Activated naive CD8-positive, alpha-beta T cell (primary cell): ENCODE measurements at regions not wholly inside any gene's neighbourhood (a gene's known extent, or its start where the extent isn't known, plus 50 kb on each side); places are given as distances from the start of the nearest gene placed in this dataset.

ENCODE experiments used
- H3K27ac Mint-ChIP-seq: one replicate; pipeline ENCODE4 v1.8.0; 2021; ENCODE audit warnings: mixed read lengths
- H3K27me3 Mint-ChIP-seq: one replicate; pipeline ENCODE4 v1.8.0; 2021; ENCODE audit warnings: mixed read lengths
- H3K36me3 Mint-ChIP-seq: one replicate; pipeline ENCODE4 v1.8.0; 2021; ENCODE audit warnings: mixed read lengths
- H3K4me1 Mint-ChIP-seq: one replicate; pipeline ENCODE4 v1.8.0; 2021; ENCODE audit warnings: low read depth, mixed read lengths
- H3K4me3 Mint-ChIP-seq: one replicate; pipeline ENCODE4 v1.8.0; 2021; ENCODE audit warnings: mild to moderate bottlenecking, mixed read lengths
- H3K9me3 Mint-ChIP-seq: one replicate; pipeline ENCODE4 v1.8.0; 2021; ENCODE audit warnings: low read depth, mixed read lengths

DNA sequence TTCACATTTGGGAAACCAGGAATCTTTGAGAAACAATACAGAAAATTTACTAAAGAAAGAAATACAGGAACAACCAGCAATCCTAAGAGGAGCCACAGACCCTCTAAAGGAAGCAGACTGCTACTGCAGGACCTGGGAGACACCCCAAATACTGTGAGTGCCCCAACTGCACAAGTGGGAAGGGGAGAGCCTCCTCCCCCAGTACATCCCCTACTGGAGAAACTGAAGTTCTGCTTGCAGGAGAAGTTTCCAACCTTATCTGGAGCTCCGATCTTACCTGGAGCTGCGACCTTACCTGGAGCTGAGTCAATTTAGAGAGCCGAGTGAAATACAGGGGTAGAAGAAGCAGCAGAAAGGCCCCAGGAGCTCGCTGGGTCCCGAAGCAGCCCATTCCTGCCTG lies 236.4 kb upstream of the SPRY2 start:
- H3K9me3 Mint-ChIP-seq: peaks cover 7% of the 10 kb centered on the region
- no peaks in the 10 kb centered on the region for H3K27me3 Mint-ChIP-seq
- H3K36me3 Mint-ChIP-seq: no peaks in the 10 kb centered on the region
- no peaks in the 10 kb centered on the region for H3K4me1 Mint-ChIP-seq
- H3K4me3 Mint-ChIP-seq: no peak overlapping the region
- no peak overlapping the region for H3K27ac Mint-ChIP-seq

DNA sequence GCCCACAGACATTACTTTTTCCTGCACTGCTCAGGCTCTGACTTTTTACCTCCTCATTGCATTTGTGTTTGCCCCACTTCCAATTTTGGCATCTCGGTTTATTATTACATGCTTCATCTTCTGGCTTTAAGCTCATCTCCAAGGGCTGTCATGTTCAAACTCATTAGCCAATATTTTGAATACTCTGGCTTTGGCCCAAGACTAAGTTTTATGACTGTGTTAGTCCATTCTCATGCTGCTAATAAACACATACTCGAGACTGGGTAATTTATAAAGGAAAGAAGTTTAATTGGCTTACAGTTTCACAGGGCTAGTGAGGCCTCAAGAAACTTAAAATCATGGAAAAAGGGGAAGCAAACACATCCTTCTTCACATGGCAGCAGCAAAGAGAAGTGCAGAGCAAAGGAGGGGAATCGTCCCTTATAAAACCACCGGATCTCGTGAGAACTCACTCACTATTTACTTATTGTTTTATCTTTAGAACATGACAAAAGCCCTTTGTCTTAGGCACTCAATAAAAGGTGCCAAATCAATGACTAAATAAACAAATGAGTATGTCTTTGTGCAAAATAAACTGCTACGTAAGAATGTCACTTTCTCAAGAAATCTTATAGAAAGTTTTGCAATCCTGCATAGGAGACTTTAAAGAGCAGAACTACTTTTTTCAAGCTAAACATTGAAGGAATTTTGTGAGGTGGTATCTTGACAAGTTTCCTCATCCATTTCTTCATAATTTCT lies 233.4 kb upstream of the SPRY2 start:
- no peaks in the 10 kb centered on the region for H3K36me3 Mint-ChIP-seq
- no peak overlapping the region for H3K27ac Mint-ChIP-seq
- no peaks in the 10 kb centered on the region for H3K4me1 Mint-ChIP-seq
- H3K27me3 Mint-ChIP-seq: no peaks in the 10 kb centered on the region
- H3K9me3 Mint-ChIP-seq: peaks cover 7% of the 10 kb centered on the region
- H3K4me3 Mint-ChIP-seq: no peak overlapping the region

DNA sequence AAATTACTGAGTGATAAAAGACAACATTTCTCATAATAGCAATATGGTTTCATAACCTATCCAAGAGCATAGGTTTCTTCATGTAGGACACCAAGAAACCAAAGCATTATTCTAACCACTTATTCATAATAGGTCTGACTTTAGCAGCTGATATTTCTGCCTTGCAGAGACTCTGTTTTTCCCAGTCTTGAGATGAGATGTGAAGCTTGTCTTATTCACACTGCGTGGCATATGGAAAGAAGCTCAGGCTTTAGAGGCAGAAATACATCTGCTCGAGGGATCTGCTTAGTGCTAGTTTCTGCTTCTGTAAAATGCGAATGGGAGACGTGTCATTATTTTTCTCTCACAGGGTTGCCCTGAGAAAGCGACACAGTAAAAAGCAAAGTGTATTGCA lies 232.0 kb upstream of the SPRY2 start:
- Mint-ChIP-seq H3K27ac (no peak overlapping the region), H3K27me3 (no peaks in the 10 kb centered on the region), H3K4me1 (no peaks in the 10 kb centered on the region), H3K36me3 (no peaks in the 10 kb centered on the region), H3K4me3 (no peak overlapping the region), H3K9me3 (peaks cover 6% of the 10 kb centered on the region)

DNA sequence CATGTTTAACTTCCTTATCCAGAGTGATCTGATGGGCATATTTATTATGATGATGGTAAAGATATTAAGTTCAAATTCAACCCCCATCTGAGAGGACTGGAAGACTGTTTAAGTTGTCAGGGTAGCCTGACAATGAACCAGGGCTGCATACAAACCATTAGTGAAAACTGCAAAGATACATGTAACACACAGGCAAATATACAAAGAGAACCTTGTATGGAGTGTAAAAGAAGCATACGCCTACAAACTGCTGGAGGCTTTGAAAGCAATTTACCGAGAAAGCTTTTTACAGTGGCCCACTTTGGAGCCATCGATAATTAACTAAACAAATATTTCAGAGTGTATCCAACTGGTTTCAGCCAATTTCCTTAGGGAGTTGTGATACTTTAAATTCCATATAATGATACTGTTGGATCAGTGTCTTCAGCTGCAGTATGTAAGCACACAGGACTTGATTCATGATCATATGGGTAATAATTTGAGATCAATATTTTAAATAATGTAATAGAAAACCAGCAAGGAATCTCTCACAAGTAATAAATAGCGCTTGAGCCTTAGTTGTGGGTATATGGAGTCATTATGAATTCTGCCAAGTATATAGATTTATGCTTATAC lies 231.5 kb upstream of the SPRY2 start:
- no peaks in the 10 kb centered on the region for H3K4me1 Mint-ChIP-seq
- no peaks in the 10 kb centered on the region for H3K27me3 Mint-ChIP-seq
- H3K27ac Mint-ChIP-seq: no peak overlapping the region

DNA sequence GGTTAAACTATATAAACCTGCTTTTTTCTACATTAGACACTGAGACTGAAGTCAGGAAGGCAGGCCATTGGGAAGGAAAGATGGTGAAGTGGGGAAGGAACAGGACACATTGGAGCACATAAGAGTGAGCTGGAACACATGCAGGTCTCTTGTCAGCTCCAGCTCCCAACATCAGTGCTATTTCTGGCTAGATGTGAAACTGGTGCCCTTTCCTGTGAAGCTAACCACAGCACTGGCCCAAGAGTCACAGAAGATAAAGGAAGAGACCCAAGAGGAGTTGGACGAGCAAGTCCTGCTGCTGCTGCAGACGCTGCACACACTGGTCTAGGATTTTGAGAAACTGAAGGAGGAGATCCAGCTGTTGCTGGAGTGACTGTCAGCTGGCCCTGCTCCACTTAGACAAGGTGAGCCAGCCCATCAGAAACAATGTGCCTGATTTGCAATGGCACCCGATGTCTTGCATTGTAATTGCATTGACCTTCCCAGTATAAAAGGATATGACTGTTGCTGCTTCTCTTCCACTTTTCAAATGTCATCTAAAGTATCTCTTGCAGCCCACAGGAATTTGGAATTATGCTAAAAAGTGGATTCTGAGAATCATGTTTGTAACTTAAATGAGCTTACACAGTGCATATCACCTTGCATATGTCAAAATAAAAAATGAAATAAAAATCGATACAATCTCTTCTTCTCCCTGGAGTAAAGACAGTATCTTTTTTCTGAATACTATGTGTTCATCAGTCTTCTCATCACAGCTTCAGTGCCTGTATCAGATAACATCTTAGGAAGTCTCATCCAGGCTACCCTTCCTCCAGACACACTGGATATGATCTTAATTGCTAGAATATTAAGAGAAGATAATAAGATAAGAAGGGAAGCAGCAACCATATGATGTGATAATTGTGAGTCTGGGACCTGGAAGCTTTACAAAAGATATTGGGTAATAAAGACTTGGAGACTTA lies 230.7 kb upstream of the SPRY2 start:
- Mint-ChIP-seq H3K27ac (no peak overlapping the region), H3K4me3 (no peak overlapping the region)

More for the DNA sequence above, 231.5 kb upstream of the SPRY2 start:
- Mint-ChIP-seq H3K9me3 (peaks cover 9% of the 10 kb centered on the region), H3K4me3 (no peak overlapping the region), H3K36me3 (no peaks in the 10 kb centered on the region)

DNA sequence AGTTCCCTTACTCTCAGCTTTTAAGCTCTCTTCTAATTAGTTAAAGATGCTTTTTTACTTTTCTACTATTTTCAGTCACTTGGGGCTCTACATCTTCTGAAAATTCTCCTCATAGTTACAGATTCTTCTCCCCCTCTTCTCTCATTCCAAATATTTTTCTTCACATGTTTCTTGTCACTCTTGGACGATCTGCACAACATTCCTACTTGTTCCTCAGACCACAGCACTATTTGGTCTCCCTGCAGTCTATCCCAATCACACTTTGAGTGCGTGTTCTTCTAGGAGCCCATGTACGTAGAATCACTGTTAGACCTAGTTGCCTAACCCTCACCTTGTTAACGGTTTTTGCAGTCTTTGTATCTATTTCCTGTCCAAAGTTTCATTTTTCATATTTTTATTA lies 222.5 kb upstream of the SPRY2 start:
- H3K4me3 Mint-ChIP-seq: no peak overlapping the region
- H3K9me3 Mint-ChIP-seq: peaks cover 12% of the 10 kb centered on the region
- no peaks in the 10 kb centered on the region for H3K27me3 Mint-ChIP-seq
- no peaks in the 10 kb centered on the region for H3K36me3 Mint-ChIP-seq
- H3K4me1 Mint-ChIP-seq: no peaks in the 10 kb centered on the region
- H3K27ac Mint-ChIP-seq: no peak overlapping the region

More for the DNA sequence above, 230.7 kb upstream of the SPRY2 start:
- Mint-ChIP-seq H3K9me3 (peaks cover 9% of the 10 kb centered on the region), H3K27me3 (no peaks in the 10 kb centered on the region), H3K36me3 (no peaks in the 10 kb centered on the region), H3K4me1 (no peaks in the 10 kb centered on the region)

DNA sequence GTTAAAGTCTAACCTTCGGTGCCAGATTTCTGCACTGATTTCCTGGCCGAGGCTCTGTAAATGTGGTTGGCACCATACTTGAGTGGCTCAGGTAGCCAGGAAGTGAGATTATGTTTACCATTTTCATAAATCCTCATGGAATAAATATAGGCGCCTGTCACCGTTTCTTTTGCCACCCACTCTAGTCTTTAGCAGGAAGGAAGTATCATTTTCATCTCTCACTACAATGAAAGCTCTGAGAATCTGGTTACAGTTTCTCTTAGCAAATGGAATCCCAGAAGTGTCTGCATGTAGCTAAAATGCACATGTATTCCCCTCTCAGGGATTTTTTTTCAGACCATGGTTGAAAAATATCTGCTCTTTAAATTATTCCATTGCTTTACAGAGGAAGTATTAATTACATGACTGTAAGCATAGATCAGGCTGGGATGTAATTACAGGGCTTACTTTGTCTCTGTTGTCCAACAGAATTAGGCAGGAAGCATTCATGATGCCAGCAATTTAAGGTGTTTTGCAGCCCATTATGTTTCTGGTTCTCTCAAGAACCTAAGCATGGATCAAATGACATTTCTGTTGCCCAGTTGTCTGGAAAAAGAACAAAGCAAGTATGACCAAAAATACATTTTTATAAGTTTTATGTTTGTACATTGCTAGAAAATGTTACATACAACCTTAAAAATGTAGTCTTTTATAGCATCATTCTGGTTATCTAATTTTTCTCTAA lies 221.7 kb upstream of the SPRY2 start:
- Mint-ChIP-seq H3K9me3 (peaks cover 7% of the 10 kb centered on the region), H3K27ac (no peak overlapping the region), H3K4me3 (no peak overlapping the region), H3K4me1 (no peaks in the 10 kb centered on the region), H3K36me3 (no peaks in the 10 kb centered on the region), H3K27me3 (no peaks in the 10 kb centered on the region)

DNA sequence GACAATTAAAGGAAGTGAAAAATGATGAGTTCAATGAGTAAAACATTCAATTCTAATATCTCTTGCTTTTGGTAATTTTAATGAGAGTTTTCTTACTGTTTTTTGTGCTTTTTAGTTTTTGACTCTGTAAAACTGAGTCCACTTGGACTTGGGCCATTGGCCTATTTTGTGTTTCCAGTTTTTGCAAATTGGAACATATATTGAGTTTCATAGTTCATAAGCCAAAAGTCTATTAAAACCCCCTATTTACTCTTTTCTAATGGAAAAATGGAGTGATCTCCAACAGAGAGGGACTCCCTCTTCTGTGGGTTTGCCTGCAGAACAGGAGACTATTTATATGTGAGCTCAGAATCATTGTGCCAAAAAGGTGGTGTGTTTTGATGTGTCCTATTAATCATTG lies 219.7 kb upstream of the SPRY2 start:
- H3K4me3 Mint-ChIP-seq: no peak overlapping the region
- H3K27me3 Mint-ChIP-seq: no peaks in the 10 kb centered on the region
- H3K36me3 Mint-ChIP-seq: no peaks in the 10 kb centered on the region
- H3K27ac Mint-ChIP-seq: no peak overlapping the region
- H3K9me3 Mint-ChIP-seq: peaks cover 7% of the 10 kb centered on the region
- no peaks in the 10 kb centered on the region for H3K4me1 Mint-ChIP-seq

DNA sequence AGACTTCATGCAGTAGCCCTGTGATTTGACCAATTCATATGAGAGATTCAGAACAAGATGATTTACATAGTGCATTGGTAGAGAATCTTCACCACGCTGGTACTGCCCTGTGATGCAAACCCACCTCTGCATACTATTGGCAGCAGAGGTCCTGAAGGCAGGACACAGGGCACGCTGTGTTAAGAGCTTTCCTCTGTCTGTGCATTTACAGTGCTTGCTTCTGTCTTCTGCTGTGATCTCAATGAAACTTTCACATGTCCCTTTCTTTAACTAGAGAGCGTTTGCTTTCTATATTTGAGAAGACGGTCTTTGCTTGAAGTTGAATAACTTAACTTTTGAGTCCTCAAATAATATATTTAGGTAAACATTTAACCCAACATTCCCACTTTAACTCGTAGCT lies 219.0 kb upstream of the SPRY2 start:
- H3K27me3 Mint-ChIP-seq: no peaks in the 10 kb centered on the region
- no peaks in the 10 kb centered on the region for H3K4me1 Mint-ChIP-seq
- H3K9me3 Mint-ChIP-seq: peaks cover 7% of the 10 kb centered on the region
- no peak overlapping the region for H3K4me3 Mint-ChIP-seq
- no peaks in the 10 kb centered on the region for H3K36me3 Mint-ChIP-seq
- no peak overlapping the region for H3K27ac Mint-ChIP-seq

DNA sequence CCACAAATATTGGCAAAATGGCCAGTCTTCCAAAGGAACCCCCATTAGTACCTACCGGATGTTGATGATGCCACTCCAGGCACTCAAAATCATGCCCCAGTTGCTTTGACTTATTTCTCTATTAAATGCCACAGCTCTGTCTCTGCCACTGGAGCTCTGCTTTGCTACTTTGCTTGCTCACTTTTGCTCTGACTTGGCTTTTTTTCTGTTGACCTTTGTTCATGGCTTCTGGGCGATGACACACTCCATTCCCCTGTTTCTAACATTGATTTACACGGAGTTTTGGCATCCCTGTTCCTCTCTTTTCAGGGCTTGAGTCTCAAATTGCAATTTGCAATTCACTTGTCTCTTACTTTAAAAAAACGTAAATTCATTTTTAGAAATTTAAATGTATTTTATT lies 217.1 kb upstream of the SPRY2 start:
- Mint-ChIP-seq H3K27ac (no peak overlapping the region), H3K9me3 (no peaks in the 10 kb centered on the region), H3K36me3 (no peaks in the 10 kb centered on the region), H3K4me3 (no peak overlapping the region), H3K4me1 (no peaks in the 10 kb centered on the region), H3K27me3 (no peaks in the 10 kb centered on the region)

DNA sequence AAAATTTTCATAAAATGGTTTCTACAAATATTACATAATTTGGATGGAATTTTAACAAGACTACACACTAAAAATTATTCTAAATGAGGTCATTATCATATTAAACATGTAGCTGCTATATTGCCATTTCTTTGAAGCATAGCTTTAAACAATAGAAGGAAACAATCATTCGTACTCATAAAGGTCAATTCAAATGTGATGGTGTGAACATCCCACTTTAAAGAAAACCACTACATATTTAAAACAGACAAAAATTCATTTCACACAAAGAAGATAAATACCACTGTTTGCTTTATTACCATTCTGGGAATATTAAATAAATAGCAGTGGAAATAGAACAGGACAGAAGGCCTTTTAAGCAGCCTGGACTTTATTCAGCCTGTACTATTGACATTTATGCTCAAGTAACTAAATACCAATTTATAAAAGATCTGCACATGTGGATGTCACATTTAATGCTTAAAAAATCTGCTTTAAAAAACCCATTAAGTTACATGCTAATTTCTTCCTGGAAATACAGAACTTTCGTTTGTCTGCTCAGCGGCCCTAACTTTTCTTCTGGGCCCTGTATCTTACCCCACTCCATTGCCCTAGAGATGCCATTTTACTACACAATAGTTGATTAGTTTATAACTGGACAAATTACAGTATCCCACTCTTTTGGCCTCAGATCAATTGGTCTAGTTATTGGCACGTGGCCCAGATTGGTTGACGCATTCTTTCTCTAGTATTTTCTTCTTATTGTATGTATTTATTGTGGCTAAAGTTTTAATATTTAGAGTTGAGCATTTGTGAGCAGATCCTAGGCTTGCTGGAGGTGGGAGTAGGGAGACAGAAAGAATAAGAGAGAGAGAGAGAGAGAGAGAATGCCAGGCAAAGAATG lies 215.1 kb upstream of the SPRY2 start:
- Mint-ChIP-seq H3K9me3 (no peaks in the 10 kb centered on the region), H3K4me3 (no peak overlapping the region), H3K27ac (no peak overlapping the region), H3K36me3 (no peaks in the 10 kb centered on the region), H3K27me3 (no peaks in the 10 kb centered on the region), H3K4me1 (no peaks in the 10 kb centered on the region)

DNA sequence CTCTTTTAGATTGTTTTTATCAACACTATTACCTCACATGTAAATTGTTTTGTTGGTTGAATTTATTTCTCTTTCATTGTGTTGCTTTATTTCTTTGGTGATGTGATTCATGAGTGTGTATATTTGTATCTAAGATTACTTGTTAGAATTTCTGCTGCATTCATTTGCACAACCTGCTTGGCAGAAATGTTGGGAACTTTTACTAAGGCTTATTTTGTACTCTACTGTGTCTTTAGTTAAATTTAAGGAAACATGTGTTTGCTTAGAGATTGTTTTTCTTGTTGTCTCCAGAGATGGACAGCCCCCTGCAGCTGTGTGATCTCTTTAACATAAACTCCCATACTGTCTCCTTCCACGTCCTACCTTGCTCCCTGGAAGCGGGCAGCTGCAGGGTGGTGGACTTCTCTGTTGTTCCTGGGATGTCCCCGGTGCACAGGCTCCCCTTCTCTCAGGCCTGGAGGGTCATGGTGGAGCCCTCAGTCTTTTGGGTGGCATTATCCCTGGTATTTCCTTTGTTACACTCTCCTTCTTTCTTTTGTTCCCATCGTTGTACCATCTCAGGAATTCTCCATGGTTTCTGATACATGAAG lies 212.0 kb upstream of the SPRY2 start:
- Mint-ChIP-seq H3K27me3 (no peaks in the 10 kb centered on the region), H3K27ac (no peak overlapping the region), H3K36me3 (no peaks in the 10 kb centered on the region), H3K4me1 (no peaks in the 10 kb centered on the region), H3K9me3 (no peaks in the 10 kb centered on the region), H3K4me3 (no peak overlapping the region)

DNA sequence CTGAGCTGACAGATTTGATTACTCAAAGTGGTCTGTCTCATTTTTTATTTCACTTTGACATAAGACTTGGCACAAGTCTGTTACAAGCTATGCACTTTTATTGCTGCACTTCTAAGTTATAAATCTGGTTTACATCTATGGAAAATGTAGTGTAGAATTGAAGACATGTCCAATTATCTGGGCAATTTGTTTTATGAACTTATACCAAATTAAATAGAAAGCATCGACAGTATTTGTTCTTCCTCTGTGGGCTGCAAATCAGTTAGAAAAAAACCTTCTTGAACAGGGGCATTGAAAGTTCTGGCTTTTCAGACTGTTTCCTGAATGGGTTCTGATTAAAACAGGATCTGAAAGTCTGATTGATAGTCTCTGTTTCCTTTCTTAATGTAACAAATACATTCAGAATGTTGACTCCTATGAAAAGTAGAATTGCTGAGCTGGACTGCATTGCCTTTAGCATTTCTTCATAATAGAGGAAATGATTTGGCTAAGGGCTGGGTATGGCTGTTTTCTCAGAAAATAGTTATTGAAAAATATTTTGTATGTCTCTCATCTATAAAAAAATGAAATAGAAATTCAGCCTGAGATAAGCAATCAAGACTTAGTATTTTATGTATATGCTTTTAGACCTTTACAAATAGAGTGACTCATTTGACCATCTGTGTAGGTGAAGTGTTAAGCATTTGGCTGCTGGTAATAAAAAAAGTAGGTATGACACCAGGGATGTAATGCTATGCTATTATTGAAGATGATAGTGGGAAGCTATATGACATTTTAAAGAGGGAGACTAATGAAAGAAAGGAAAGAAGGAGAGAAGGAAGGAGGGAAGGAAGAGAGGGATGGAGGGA lies 210.9 kb upstream of the SPRY2 start:
- Mint-ChIP-seq H3K4me3 (no peak overlapping the region), H3K27ac (no peak overlapping the region), H3K4me1 (no peaks in the 10 kb centered on the region), H3K9me3 (no peaks in the 10 kb centered on the region), H3K27me3 (no peaks in the 10 kb centered on the region), H3K36me3 (no peaks in the 10 kb centered on the region)
